ENCODE measurements at regions not wholly inside any gene's neighbourhood (a gene's known extent, or its start where the extent isn't known, plus 50 kb on each side); places are given as distances from the start of the nearest gene placed in this dataset.

DNA sequence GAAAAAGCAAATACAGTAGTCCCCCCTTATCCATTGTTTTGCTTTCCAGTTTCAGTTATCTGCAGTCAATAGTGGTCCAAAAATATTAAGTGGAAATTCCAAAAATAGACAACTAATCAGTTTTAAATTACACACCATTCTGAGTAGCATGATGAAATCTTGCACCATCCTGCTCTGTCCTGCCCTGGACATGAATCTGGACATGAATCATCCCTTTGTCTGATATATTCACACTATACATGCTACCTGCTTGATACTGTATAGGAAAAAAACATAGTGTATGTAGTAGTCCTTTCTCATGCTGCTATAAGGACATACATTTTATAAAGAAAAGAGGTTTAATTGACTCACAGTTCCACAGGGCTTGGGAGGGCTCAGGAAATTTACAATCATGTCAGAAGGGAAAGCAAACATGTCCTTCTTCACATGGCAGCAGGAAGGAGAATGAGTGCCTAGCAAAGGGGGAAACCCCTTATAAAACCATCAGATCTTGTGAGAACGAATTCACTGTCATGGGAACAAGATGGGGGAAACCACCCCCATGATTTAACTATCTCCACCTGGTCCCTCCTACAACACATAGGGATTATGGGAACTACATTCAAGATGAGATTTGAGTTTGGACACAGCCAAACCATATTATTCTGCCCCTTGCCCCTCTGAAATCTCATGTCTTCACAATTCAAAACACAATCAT is 153.9 kb downstream of the ARRDC3 start:
- no peak for TF ChIP-seq EZH2 (IDR thresholded peaks at IDR 0.05; ENCODE audit: insufficient read depth, low read length)
- TF ChIP-seq, protein P1, sequence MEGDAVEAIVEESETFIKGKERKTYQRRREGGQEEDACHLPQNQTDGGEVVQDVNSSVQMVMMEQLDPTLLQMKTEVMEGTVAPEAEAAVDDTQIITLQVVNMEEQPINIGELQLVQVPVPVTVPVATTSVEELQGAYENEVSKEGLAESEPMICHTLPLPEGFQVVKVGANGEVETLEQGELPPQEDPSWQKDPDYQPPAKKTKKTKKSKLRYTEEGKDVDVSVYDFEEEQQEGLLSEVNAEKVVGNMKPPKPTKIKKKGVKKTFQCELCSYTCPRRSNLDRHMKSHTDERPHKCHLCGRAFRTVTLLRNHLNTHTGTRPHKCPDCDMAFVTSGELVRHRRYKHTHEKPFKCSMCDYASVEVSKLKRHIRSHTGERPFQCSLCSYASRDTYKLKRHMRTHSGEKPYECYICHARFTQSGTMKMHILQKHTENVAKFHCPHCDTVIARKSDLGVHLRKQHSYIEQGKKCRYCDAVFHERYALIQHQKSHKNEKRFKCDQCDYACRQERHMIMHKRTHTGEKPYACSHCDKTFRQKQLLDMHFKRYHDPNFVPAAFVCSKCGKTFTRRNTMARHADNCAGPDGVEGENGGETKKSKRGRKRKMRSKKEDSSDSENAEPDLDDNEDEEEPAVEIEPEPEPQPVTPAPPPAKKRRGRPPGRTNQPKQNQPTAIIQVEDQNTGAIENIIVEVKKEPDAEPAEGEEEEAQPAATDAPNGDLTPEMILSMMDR (IDR thresholded peaks at IDR 0.05; ENCODE audit: insufficient read depth, low read depth, low read length): no peak
- peak overlapping the region; percentile 58 for H3K27ac Mint-ChIP-seq (ENCODE audit: unreplicated experiment)
- H3K36me3 ChIP-seq (ENCODE audit: insufficient read depth, low read length): no peaks in the 10 kb centered on the region
- peaks cover 9% of the 10 kb centered on the region for H3K9me3 Mint-ChIP-seq (ENCODE audit: unreplicated experiment)
- no peaks in the 10 kb centered on the region for H3K4me1 ChIP-seq (ENCODE audit: insufficient read depth, low read length)
- H3K27me3 Mint-ChIP-seq (ENCODE audit: low read depth, unreplicated experiment): no peaks in the 10 kb centered on the region
- peaks cover 13% of the 10 kb centered on the region for H3K4me1 Mint-ChIP-seq (ENCODE audit: low read depth, unreplicated experiment)
- no peak overlapping the region for H3K4me2 ChIP-seq (ENCODE audit: low read length)
- no peak overlapping the region for H3K4me3 Mint-ChIP-seq (ENCODE audit: unreplicated experiment)
- H4K20me1 ChIP-seq (ENCODE audit: insufficient read depth, low read length): no peaks in the 10 kb centered on the region
- no peak overlapping the region for H2AFZ ChIP-seq (ENCODE audit: low read depth, low read length)
- DNase-seq (ENCODE audit: low read depth) (no peak), FAIRE-seq (no peak)
- no peak overlapping the region for H3K4me3 ChIP-seq (ENCODE audit: insufficient read depth, low read depth, low read length)
- H3K27me3 ChIP-seq (ENCODE audit: insufficient read depth, low read length): no peaks in the 10 kb centered on the region
- H3K36me3 Mint-ChIP-seq (ENCODE audit: low read depth, unreplicated experiment): peaks cover 3% of the 10 kb centered on the region
- no peak overlapping the region for H3K9ac ChIP-seq (ENCODE audit: low read length)
- H3K27ac ChIP-seq (ENCODE audit: low read depth, low read length): no peak overlapping the region
- no peaks in the 10 kb centered on the region for H3K79me2 ChIP-seq (ENCODE audit: insufficient read depth, low read length)
- H3K9me3 ChIP-seq (ENCODE audit: insufficient read depth, low read depth, low read length): no peaks in the 10 kb centered on the region

DNA sequence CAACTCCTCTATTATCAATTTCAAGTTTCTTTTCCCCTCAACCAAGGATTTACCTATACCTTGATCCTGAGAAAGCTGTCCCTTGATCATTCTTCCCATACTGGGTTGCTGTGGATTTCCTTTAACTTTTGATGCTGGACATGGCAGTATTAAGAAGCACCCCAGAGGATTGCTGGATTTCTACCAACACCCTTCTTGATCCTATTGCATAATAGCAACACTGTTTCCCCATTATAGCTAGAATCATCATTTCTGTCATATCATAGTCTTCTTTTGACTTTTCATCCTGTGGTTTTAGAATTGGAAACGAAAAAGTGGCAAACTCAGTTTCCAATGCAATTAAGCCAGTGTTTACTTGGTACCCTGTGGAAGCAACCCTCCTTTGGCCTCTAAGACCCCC is 154.9 kb downstream of the ARRDC3 start:
- H2AFZ ChIP-seq (ENCODE audit: low read depth, low read length): no peak overlapping the region
- Mint-ChIP-seq H3K36me3 (ENCODE audit: low read depth, unreplicated experiment) (peaks cover 3% of the 10 kb centered on the region), H3K4me1 (ENCODE audit: low read depth, unreplicated experiment) (peaks cover 19% of the 10 kb centered on the region), H3K27ac (ENCODE audit: unreplicated experiment) (no peak overlapping the region), H3K4me3 (ENCODE audit: unreplicated experiment) (no peak overlapping the region), H3K27me3 (ENCODE audit: low read depth, unreplicated experiment) (no peaks in the 10 kb centered on the region), H3K9me3 (ENCODE audit: unreplicated experiment) (peaks cover 9% of the 10 kb centered on the region)
- H3K27ac ChIP-seq (ENCODE audit: low read depth, low read length): no peak overlapping the region
- H4K20me1 ChIP-seq (ENCODE audit: insufficient read depth, low read length): no peaks in the 10 kb centered on the region
- TF ChIP-seq, protein P1 (IDR thresholded peaks at IDR 0.05; ENCODE audit: insufficient read depth, low read depth, low read length): no peak
- TF ChIP-seq EZH2 (IDR thresholded peaks at IDR 0.05; ENCODE audit: insufficient read depth, low read length): no peak
- H3K4me3 ChIP-seq (ENCODE audit: insufficient read depth, low read depth, low read length): no peak overlapping the region
- H3K27me3 ChIP-seq (ENCODE audit: insufficient read depth, low read length): no peaks in the 10 kb centered on the region
- no peaks in the 10 kb centered on the region for H3K9me3 ChIP-seq (ENCODE audit: insufficient read depth, low read depth, low read length)
- H3K79me2 ChIP-seq (ENCODE audit: insufficient read depth, low read length): no peaks in the 10 kb centered on the region
- H3K9ac ChIP-seq (ENCODE audit: low read length): no peak overlapping the region
- DNase-seq (ENCODE audit: low read depth) (no peak), FAIRE-seq (no peak)
- H3K4me1 ChIP-seq (ENCODE audit: insufficient read depth, low read length): no peaks in the 10 kb centered on the region
- no peaks in the 10 kb centered on the region for H3K36me3 ChIP-seq (ENCODE audit: insufficient read depth, low read length)
- no peak overlapping the region for H3K4me2 ChIP-seq (ENCODE audit: low read length)

All from astrocyte (in vitro differentiated cells and primary cell).